PC-3 (cell line): ENCODE measurements at regions not wholly inside any gene's neighbourhood (a gene's known extent, or its start where the extent isn't known, plus 50 kb on each side); places are given as distances from the start of the nearest gene placed in this dataset.

Source experiments
- EZH2 ChIP-seq: fragments of 300-600 bp; sonication (generic); IDR thresholded peaks from one replicate; pipeline ENCODE4 v1.6.1; 2017; ENCODE audit warnings: antibody characterized with exemption, mild to moderate bottlenecking, low read length; ENCODE audit not compliant: unreplicated experiment
- EZH2phosphoT487 ChIP-seq: fragments of 300-600 bp; sonication (generic); IDR thresholded peaks from 2 replicates; pipeline ENCODE4 v1.6.1; 2018; ENCODE audit warnings: mild to moderate bottlenecking, antibody characterized with exemption, low read length, borderline replicate concordance
- TF ChIP-seq, protein P1 (sequence below): fragments of 300-600 bp; sonication (generic); conservative IDR thresholded peaks from 2 replicates; pipeline ENCODE4 v1.5.1; 2017; ENCODE audit warnings: antibody characterized with exemption, low read depth, mild to moderate bottlenecking, low read length

DNA sequence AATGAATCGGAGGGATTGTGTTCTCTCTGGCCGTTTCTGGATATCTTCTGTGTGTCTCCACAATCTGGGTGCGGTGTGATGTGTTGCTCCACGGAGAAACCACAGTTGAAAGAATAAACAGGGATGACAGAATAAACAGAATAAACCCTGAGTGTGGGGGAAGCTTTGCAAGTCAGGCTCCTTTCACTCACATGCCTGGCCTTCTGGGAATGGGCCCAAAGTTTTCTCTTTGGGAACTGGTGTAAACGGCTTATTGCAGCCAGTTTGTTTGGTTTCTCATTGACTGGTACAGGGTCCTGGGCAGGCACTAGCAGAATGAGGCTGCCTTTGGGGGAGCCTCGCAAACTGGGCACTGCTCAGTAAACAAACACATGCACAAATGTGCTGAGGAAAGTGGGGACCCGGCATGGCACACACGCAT is 324.7 kb downstream of the DLEU7 start:
- TF ChIP-seq, protein P1, sequence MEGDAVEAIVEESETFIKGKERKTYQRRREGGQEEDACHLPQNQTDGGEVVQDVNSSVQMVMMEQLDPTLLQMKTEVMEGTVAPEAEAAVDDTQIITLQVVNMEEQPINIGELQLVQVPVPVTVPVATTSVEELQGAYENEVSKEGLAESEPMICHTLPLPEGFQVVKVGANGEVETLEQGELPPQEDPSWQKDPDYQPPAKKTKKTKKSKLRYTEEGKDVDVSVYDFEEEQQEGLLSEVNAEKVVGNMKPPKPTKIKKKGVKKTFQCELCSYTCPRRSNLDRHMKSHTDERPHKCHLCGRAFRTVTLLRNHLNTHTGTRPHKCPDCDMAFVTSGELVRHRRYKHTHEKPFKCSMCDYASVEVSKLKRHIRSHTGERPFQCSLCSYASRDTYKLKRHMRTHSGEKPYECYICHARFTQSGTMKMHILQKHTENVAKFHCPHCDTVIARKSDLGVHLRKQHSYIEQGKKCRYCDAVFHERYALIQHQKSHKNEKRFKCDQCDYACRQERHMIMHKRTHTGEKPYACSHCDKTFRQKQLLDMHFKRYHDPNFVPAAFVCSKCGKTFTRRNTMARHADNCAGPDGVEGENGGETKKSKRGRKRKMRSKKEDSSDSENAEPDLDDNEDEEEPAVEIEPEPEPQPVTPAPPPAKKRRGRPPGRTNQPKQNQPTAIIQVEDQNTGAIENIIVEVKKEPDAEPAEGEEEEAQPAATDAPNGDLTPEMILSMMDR: no peak
- no peak for TF ChIP-seq EZH2
- TF ChIP-seq EZH2phosphoT487: no peak
